NCI-H510A (cell line): ENCODE measurements at regions not wholly inside any gene's neighbourhood (a gene's known extent, or its start where the extent isn't known, plus 50 kb on each side); places are given as distances from the start of the nearest gene placed in this dataset.

Source experiments
- DNase-seq: peaks from one replicate; lab custom pipeline; 2025; lab: John Stamatoyannopoulos, UW

DNA sequence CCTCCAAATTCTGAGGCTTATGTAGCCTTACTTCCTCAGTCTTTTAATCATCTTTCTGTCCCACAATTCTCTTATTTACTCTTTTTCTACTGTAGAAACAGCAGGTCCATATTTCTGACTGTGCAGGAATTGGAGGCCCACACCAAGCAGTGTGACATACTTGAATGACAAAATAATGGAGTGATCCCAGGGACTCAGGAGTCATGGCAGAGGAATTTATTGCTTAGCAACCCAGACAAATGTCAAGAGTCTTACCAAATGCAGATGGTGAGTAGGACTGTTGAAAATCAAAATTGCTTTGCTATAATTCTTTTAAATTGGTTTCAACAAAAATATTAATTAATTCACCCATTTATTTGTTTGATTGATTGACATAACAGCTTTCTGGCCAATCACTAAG is 59.9 kb downstream of the HTR1B start:
- DNase-seq = no peak

DNA sequence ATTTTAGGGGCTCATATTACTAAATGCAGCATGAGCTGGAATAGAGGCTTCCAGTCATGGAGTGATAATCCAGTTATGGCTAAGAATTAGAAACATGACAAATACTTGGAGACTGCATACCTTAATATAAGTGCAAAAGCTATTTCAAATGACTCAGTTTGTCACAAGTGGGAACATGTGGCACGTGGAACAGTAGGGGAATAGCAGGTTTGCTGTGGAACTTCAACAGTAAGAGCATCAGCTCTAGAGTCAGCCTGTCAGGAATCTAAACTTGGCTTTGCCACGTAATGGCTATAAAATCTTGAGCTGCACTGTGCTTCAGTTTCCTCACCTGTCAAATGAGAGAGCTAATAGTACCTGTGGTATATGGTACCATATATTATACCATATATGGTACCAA is 62.1 kb downstream of the HTR1B start:
- no peak for DNase-seq

DNA sequence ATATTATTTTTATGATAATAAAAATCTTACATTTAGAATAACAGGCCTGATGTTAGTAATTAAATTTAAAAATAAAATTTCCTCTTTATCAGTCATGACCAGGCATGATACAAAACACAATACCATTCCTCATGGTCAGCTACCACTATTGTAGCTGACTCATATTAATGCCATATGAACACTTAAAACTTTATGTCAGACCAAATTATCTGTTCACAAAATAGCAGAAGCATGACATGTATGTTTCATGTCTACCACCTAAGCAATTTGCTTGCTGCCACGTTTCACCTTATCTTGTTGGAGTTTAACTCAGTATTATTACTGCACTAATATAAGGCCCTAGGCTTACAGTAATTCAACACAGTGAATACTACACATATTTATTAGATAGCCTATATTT is 65.7 kb downstream of the HTR1B start:
- DNase-seq = no peak

DNA sequence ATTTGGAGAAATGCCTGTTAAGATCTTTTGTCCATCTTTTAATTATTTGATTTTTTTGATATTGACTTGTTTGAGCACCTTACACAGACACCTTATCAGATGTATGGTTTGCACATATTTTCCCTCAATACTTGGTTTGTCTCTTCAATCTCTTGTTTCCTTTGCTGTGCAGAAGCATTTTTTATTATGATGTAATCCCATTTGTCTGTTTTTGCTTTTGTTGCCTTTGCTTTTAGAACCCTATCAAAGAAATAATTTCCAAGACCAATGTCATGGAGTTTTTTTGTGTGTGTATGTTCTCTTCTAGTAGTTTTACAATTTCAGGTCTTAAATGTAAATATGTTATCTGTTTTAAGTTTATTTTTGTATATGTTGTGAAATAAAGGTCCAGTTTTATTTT is 73.9 kb downstream of the HTR1B start:
- no peak for DNase-seq

DNA sequence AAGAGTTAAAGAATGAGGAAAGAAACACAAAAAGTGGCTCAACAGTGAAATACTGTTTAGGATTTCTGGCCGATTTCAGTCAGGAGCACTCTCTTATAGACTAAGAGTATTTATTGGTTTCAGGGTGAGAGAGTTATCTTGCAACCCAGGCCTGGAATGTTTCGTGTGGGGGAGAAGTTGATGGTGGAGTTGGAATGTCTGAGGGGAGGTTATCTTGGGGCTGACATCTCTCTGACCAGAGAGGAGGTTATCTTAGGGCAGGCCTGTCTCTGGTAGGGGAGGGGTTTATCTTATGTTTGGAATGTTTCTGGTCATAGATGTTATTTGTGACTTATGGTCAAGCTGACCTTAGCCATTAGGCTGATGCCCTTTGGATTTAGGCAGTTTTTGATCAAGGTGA is 80.3 kb downstream of the HTR1B start:
- DNase-seq = no peak

DNA sequence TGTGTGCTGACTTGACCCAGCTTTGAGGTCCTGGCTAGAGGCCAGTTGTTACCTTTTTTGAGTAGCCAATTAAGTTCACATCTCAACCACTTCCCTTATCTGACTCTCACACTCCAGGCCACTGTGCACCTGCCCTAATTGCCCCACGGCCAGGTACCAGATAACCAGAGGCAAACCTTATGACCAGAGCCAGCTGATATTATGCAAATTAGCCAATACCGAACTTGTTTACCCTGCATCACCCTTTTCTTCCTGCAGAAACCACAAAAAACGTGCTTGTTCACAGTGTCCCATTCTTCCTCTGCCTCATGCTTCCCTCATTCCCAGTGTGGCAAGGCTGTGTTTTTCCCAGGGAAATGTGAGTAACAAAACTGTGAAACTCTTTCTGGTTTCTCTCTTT is 89.3 kb downstream of the HTR1B start:
- no peak for DNase-seq

DNA sequence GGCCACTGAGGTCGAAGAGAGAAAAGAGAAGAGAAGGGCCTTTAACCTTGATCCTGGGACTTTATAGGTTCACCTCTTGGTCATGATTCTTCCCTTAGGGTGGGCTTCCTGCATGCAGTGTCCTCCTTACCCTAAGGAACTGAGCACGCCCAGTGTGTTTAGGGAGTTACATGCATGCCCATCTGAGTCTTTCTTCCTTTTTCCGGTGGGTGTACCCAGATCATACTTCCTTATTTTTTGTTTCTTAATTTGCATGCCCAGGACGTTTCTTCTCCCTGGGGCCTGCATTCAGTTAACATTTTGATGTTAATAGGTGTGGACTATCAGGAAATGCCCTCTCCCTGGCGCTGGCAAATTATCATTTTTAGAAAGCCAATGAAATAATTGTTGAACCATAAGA is 91.5 kb downstream of the HTR1B start:
- DNase-seq = no peak

DNA sequence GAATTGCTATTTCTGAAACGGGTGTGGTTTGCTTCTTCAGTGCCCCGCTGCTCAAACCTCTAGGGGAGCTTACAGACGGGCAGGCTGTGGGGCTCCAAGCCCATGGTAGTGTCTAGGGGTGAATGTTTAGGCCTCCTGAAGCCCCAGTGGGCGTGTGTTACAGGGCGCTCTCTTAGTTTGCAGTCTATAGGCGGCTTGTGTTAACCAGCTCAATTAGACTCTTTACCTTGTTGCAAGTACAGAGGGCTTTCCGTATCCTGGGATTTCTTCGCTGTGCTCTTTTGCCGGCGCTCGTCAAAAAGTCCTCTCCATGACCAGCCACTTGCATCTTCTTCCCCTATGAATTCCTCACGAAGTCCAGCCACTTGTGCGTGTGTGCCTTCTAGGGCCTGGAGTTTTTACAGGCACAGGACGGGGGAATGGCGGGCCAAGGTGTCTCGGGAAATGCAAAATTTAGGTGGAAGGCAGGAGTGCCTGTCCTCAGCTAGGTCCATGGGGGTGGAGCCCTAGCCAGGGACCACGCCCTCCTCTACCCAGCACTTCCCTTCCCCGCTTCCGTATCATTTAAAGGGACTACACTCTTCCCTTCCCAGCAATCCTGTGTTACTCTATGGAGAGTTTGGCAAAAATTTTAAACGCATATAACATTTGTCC is 94.5 kb downstream of the HTR1B start:
- DNase-seq = no peak

DNA sequence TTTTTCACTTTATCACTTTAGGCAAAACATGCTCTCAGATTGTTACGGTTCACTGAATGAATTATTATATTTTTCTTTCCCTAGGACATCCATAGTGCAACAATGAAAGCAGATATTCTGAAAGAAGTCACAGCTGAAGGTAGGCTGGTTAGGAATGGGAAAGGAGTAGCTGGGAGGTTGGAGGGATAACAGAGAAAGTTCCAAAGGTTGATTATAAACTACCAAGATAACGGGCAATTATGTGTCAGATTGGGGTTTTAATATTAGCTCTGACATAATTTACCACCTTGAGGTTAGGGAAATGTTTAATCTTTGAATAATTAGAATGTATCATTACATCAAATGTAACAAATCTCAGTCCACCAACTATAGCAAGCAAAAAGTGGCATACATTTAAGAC is 96.5 kb downstream of the HTR1B start:
- DNase-seq = no peak

DNA sequence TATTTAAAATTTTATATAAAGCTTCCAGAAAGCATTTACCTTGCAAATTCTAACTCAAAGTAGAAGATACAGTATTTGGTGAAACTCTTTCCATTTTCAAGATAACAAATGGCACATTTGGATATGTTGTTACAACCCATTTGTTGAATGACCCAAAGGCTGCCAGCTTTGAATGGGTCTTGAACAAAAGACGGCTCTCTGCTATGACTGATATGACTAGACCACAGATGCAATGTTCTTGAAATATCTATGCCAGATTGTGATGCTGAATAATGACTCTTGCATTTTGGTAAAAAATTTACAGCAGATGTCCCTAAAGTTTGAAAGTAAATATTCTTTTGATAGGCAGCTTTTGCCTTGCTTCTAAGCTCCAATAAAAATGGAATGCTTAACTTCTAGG is 99.6 kb downstream of the HTR1B start:
- no peak for DNase-seq

DNA sequence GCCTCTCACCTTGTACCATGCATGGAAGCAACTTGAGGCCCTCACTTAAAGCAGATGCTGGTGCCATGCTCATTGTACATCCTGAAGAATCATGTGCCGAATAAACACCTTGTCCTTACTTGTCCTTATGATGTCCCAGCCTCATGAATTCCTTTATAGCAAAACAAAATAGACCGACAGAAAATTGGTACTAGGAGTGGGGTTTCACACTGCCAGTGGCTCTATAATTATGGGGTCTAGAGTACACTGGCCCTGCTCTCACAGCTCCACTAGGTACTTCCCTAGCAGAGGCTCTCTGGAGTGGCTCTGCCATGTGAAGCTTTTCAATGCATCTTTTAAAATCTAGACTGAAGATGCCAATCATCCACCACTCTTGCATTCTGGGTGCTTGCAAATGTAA is 101.2 kb downstream of the HTR1B start:
- no peak for DNase-seq

DNA sequence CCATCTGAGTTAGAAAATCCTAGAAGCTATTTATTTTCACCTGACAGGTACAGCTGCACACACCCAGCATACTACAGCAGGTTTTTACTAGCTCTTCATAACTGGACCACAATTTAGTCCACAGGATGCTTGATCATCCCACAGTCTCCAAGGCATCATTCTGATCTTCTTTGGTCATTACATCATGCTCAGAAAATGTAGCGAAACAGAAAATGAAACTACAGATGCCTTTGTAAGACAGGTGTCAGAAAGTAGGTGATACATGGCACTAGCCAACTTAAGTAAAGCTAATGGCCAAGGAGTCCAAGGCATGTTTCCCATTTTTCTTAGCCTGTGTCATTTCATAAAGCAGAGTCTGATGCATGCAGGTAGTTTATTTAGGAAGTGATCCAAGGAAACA is 102.3 kb downstream of the HTR1B start:
- no peak for DNase-seq

DNA sequence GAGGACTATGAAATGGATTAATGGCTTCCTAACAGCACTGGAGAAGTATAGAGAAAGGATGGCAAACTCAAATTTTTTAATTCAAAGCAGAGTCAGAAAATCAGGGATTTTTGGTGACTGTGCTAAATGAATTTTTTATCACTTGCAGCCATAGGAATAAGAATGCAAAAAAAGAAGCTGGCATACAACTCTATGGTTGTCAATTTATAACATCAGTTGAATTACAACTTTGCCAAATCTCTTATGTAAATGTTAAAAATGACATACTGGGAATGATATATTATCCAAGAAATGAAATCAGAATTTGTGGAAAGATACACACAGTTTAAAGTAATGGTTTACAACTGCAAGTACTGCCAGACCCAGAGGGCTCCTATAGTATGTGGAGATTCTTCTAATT is 106.5 kb downstream of the HTR1B start:
- no peak for DNase-seq

DNA sequence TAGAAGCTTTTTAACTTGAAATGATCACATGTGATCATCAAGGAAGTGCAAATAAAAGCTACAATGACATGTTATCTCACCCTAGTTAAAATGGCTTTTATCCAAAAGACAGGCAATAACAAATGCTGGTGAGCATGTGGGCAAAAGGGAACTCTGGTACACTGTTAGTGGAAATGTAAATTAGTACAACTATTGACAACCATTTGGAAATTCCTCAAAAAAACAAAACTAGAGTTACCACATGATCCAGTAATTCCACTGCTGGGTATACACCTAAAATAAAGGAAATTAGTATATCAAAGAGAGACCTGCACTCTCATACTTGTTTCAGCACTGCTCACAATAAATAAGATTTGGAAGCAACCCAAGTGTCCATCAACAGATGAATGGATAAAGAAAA is 108.7 kb downstream of the HTR1B start:
- DNase-seq = no peak

DNA sequence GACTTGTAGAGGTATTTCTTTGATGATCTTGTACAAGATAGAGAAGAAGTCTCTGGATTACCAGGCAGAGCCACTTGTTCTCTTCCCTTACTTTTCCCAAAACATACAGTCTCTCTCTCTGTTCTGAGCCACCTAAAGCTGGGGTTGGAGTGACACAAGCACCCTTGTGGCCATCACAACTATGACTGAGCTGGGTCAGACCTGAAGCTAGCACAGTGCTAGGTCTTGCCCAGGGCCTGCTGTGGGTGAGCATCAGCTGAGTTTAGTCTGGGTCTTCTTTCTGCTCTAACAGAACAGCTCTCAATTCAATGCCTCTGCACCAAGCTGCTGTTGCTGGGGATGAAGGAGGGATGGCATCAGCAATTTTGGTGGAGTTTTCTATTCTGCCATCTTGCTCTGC is 110.2 kb downstream of the HTR1B start:
- DNase-seq = no peak

DNA sequence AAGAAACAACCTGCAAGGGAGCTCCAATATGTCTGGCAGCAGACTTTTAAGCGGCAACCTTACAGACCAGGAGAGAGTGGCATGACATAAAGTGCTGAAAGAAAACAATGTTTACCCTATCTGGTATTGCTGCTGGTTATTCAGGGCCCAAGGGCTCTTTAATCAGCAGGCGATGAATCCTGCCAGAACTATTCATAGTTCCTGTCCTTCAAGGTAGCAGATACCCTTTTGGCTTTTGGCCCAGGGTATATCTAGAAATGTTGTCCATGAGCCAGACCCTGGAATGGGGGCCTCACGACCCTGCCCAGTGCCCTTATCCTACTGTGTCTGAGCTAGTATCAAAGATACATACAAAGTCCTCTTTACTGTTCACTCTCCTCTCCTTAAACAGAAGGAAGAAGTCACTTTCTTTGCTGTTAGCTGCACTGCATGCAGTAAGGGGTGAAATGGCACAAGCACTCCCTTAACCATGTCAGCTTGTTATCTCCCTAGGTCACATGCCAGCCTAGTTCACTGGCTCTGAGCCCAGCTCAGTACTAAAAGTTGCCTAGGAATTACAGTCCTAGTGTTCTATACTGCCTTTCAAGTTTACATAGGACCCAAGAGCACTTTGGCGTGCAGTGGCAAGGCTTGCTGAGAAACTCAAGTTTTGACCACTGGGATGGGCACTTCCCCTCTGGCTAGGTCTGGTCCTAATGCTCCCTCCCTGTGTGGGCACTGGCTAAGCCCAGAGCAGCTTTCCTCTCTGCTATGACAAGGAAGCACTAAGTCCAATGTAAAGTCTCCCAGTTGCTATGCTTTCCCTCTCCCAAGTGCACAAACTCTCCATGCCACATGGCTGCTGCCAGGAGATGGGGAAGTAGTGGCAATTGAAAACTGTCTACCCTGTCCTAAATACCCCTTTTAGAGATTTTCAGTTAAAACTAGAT is 122.0 kb downstream of the HTR1B start:
- DNase-seq = no peak

DNA sequence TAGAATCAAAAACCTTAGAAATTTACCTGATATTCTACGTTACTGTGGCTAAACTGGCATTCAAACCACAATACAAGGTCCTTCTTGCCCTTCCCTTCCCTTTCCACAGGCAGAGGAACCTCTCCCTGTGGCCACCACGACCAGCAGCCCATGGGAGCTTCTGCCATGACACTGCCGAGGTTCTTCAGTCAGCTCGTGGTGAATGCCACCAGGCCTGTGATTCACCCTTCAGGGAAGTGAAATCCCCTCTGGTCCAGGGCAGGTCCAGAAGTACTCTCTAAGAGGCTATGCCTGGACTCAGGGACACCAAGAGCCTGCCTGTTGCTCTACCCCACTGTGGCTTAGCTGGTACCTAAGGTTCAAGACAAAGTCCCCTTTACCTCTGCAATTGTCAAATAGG is 123.0 kb downstream of the HTR1B start:
- no peak for DNase-seq

DNA sequence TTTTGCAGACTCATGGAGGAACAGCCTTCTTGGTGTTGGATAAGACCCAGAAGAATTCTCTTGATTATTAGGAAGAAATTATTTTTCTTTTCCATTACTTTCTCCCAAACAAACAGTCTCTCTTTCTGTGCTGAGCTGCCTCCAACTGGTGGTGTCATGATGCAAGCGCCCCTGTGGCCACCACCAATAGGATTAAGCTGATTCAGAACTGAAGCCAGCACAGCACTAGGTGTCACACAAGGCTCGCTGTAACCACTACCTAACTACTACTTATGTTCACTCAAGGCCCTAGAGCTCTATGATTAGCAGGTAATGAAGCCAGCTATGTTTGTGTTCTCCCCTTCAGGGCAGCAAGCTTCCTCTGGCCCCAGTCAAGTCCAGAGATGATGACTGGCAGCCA is 123.4 kb downstream of the HTR1B start:
- DNase-seq = no peak

DNA sequence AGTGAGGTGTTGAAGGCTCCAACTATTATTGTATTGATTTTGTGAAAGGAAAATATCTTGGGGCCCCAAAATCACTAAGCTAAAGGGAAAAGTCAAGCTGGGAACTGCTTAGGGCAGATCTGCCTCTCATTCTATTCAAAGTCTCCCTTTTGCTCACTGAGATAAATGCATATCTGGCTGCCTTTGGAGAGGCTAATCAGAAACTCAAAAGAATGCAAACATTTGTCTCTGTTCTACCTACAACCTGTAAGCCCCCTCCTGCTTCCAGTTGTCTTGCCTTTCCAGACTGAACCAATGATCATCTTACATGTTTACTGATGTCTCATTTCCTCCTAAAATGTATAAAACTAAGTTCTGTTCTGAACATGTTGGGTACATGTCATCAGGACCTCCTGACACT is 125.9 kb downstream of the HTR1B start:
- DNase-seq = no peak

DNA sequence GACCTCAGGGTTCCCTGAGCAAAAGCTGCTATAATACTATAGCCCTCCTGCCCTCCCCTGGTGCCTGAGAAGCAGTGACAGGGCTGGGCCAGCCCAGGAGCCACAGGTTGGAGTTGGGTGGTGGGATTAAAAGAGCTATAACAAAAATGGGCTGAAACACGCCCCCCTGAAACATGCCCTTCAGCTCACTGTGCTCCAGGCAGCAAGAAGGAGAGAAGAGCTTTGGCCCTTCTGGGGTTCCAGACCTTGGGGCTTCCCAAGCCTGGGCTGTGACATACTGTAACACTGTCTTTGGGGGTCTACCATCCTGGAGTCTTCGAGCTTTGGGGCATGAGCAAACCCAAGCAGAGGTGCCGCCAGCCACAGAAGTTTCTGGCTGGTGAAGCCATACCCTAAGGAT is 129.2 kb downstream of the HTR1B start:
- no peak for DNase-seq

DNA sequence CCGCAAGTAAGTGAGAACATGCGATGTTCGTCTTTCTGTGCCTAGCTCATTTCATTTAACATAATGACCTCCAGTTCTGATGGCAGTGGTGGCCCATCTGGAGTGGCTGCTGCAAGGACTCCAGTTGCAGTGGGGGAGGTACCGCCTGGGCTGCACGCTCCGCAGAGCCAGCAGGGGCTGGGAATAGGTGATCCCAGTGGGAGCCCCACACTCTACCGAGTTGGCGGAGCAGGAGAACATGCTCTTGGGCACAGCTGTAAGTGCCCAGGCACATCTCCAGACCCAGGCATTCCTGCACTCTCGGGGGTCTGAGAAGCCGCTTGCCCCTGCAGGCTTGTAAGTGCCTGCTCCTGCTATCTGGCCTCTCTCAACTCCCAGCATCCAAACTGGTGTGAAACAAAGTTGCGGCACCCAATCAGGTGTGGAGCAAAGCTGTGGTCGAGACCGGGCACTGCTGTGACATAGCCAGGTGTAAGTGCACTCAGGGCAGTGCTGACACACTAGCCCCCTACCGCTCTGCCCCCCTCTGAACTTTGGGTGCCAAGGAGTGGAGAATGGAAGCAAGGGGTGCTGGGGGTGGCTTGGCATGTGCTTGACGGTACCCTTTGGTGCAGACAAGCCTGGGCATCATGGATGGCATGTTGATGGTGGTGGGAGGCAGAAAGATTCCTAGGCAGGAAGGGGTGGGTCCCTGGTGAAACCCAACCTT is 130.2 kb downstream of the HTR1B start:
- no peak for DNase-seq

DNA sequence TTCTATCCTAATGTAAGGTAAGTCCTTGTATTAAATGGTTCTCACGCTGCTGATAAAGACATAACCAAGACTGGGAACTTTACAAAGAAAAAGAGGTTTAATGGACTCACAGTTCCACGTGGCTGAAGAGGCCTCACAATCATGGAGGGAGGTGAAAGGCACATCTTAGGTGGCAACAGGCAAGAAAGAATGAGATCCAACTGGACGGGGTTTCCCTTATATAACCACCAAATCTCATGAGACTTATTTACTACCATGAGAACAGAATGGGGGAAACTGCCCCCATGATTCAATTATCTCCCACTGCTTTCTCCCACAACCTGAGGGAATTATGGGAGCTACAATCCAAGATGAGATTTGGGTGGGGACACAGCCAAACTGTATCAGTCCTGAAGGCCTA is 136.6 kb downstream of the HTR1B start:
- no peak for DNase-seq

DNA sequence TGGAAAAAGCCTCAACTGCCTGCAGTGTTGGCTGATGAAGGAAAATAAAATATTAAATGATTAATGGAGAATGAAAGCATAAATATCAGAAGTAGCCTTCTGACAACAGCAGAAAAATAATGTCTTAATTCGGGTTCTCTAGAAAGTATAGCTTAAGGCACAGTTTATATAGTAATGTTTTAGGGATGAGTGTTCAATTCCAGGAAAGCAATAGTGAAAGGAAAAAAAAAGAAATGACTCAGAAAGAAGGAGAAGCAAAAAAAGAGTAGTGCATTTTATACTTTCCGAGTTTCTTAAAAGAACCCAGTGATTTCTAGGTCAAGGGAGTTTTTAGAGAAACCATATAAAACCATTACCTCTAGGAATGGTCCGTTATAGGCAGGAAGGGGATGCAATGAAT is 137.3 kb downstream of the HTR1B start:
- no peak for DNase-seq
